ENCODE measurements at regions not wholly inside any gene's neighbourhood (a gene's known extent, or its start where the extent isn't known, plus 50 kb on each side); places are given as distances from the start of the nearest gene placed in this dataset.

GRCh38 chr5:8019719-8020218 is 150.8 kb downstream of the MTRR start (continued):
- TF ChIP-seq ZHX2 (IDR thresholded peaks at IDR 0.05; ENCODE audit: low read depth) (no peak), ZHX2 (CRISPR knock-in tag; IDR thresholded peaks at IDR 0.05; ENCODE audit: borderline replicate concordance) (no peak)

- H3K79me2 ChIP-seq (ENCODE audit: insufficient read depth, low read length): no peaks in the 10 kb centered on the region
- no peak overlapping the region for H3K4me3 ChIP-seq (replicated peaks in 1 of 3; ENCODE audit: insufficient read depth in 1 of 3, low read depth in 2 of 3, low read length in 3 of 3)
- H2AFZ ChIP-seq (ENCODE audit: low read length): no peak overlapping the region
- H3K9ac ChIP-seq (ENCODE audit: insufficient read depth, low read depth, low read length): no peak overlapping the region
- in situ Hi-C loops (cut with HindIII; ENCODE audit: extremely low pct_ligation_motif_present, low pct_unique_long_range_greater_than_20kb) (no loop called here), intact Hi-C loops (cut with micrococcal nuclease; ENCODE audit: unreplicated experiment) (no loop called here)
- CTCF ChIA-PET (ENCODE audit: low intra/inter-chr PET ratio, low total read pairs): no interaction called here
- H3K36me3 ChIP-seq (replicated peaks in 1 of 2; ENCODE audit: control insufficient read depth in 1 of 2, insufficient read depth in 2 of 2, low read length in 2 of 2): no peaks in the 10 kb centered on the region
- no peak overlapping the region for H3K27ac ChIP-seq (ENCODE audit: extremely low read length, insufficient read depth, low read length)
- POLR2A ChIA-PET: no interaction called here
- H3K4me1 ChIP-seq (ENCODE audit: insufficient read depth, low read length): no peaks in the 10 kb centered on the region
- FAIRE-seq (no peak), ATAC-seq (no peak), DNase-seq (ENCODE audit: low spot score) (no peak)
- no peak overlapping the region for H3K4me2 ChIP-seq (ENCODE audit: low read depth, low read length)
- H4K20me1 ChIP-seq (ENCODE audit: insufficient read depth, low read length): no peaks in the 10 kb centered on the region
- WGBS (ENCODE audit: low lambda C conversion rate): 2% methylated on average over 5 of the region's 5 CpGs
- H3K27me3 ChIP-seq (ENCODE audit: control insufficient read depth in 1 of 2, insufficient read depth in 2 of 2, low read length in 2 of 2): no peaks in the 10 kb centered on the region
- BruUV-seq (replicated peaks): no TSS peak
- H3K9me3 ChIP-seq (ENCODE audit: low read length): no peaks in the 10 kb centered on the region
- TF ChIP-seq ZNF619 (CRISPR knock-in tag; IDR thresholded peaks at IDR 0.05) (no peak), ZNF335 (CRISPR knock-in tag; IDR thresholded peaks at IDR 0.05) (no peak), HMGXB3 (CRISPR knock-in tag; IDR thresholded peaks at IDR 0.05; ENCODE audit: borderline replicate concordance) (no peak), RBFOX2 (IDR thresholded peaks at IDR 0.05; ENCODE audit: low read depth, low read length) (no peak), CTCF (CRISPR knock-in tag; IDR thresholded peaks at IDR 0.05) (no peak)
Observed at GRCh38 chr5:8020861-8021514, 152.0 kb downstream of the MTRR start.
